GM06990 (cell line): ENCODE measurements at regions not wholly inside any gene's neighbourhood (a gene's known extent, or its start where the extent isn't known, plus 50 kb on each side); places are given as distances from the start of the nearest gene placed in this dataset.

Source experiments
- DNase-seq: peaks from one replicate; pipeline ENCODE4 v3.0.0-alpha.2; 2011; ENCODE audit not compliant: insufficient read length; ENCODE audit errors: extremely low read depth
- H3K27me3 ChIP-seq: replicated peaks from 2 replicates; pipeline ENCODE4 v1.6.0; 2011; ENCODE audit warnings: low read length; ENCODE audit not compliant: control insufficient read depth, insufficient read depth
- H3K36me3 ChIP-seq: 2 replicates; pipeline ENCODE4 v1.5.1; 2011; ENCODE audit warnings: low read length; ENCODE audit not compliant: control insufficient read depth, insufficient read depth
- H3K4me3 ChIP-seq: replicated peaks from 2 replicates; pipeline ENCODE4 v1.5.1; 2011; ENCODE audit warnings: low read depth, mild to moderate bottlenecking, control low read depth, low read length
- CTCF ChIP-seq: IDR thresholded peaks from 2 replicates; pipeline ENCODE4 v1.5.1; 2011; ENCODE audit warnings: low read length, control low read depth, mild to moderate bottlenecking, inconsistent platforms; ENCODE audit not compliant: insufficient read depth, poor library complexity, severe bottlenecking

GRCh38 chr16:88282564-88283395 lies 100.0 kb upstream of the ZNF469 start:
- no peak for TF ChIP-seq CTCF
- no peak for DNase-seq
- H3K27me3 ChIP-seq: no peaks in the 10 kb centered on the region
- no peaks in the 10 kb centered on the region for H3K36me3 ChIP-seq
- no peak overlapping the region for H3K4me3 ChIP-seq

- Histone ChIP-seq H3K4me3 (no peak overlapping the region), H3K27me3 (no peaks in the 10 kb centered on the region), H3K36me3 (no peaks in the 10 kb centered on the region)
- TF ChIP-seq CTCF: no peak
- DNase-seq: no peak
These were observed 99.2 kb upstream of the ZNF469 start for GRCh38 chr16:88283596-88283995.

- Histone ChIP-seq H3K36me3 (no peaks in the 10 kb centered on the region), H3K4me3 (no peak overlapping the region), H3K27me3 (no peaks in the 10 kb centered on the region)
- no peak for DNase-seq
- TF ChIP-seq CTCF: no peak
These were observed 98.7 kb upstream of the ZNF469 start for GRCh38 chr16:88284101-88284500.

- Histone ChIP-seq H3K4me3 (no peak overlapping the region), H3K27me3 (no peaks in the 10 kb centered on the region), H3K36me3 (no peaks in the 10 kb centered on the region)
- no peak for DNase-seq
- TF ChIP-seq CTCF: no peak
These were observed 97.9 kb upstream of the ZNF469 start for GRCh38 chr16:88284626-88285513.

- H3K4me3 ChIP-seq: no peak overlapping the region
- H3K27me3 ChIP-seq: no peaks in the 10 kb centered on the region
- DNase-seq: no peak
- H3K36me3 ChIP-seq: no peaks in the 10 kb centered on the region
- TF ChIP-seq CTCF: no peak
These were observed 97.3 kb upstream of the ZNF469 start for GRCh38 chr16:88285514-88285822.
